T follicular helper cell (primary cell): ENCODE measurements at regions not wholly inside any gene's neighbourhood (a gene's known extent, or its start where the extent isn't known, plus 50 kb on each side); places are given as distances from the start of the nearest gene placed in this dataset.
"Not testable (repeated sequence)": the region's sequence is repeated elsewhere in the genome, so short reads cannot be mapped to it uniquely, and the experiment has no call there.

Experiments used
- DNase-seq: peaks from one replicate; pipeline ENCODE4 v3.0.0-alpha.2; 2020; ENCODE audit warnings: low read depth

GRCh38 chr2:89000235-89000634, 308.8 kb downstream of the RPIA start:
- DNase-seq = no peak

- DNase-seq = not testable (repeated sequence)
Observed at GRCh38 chr2:89004238-89004637, 312.8 kb downstream of the RPIA start.

GRCh38 chr2:89020566-89020965, 329.1 kb downstream of the RPIA start:
- not testable (repeated sequence) for DNase-seq

GRCh38 chr2:89026296-89026695, 334.8 kb downstream of the RPIA start:
- DNase-seq = not testable (repeated sequence)

GRCh38 chr2:89027115-89027514, 335.6 kb downstream of the RPIA start:
- not testable (repeated sequence) for DNase-seq

- DNase-seq = not testable (repeated sequence)
Observed at GRCh38 chr2:89027536-89027935, 336.1 kb downstream of the RPIA start.

- DNase-seq = not testable (repeated sequence)
Observed at GRCh38 chr2:89029257-89029656, 337.8 kb downstream of the RPIA start.

DNA sequence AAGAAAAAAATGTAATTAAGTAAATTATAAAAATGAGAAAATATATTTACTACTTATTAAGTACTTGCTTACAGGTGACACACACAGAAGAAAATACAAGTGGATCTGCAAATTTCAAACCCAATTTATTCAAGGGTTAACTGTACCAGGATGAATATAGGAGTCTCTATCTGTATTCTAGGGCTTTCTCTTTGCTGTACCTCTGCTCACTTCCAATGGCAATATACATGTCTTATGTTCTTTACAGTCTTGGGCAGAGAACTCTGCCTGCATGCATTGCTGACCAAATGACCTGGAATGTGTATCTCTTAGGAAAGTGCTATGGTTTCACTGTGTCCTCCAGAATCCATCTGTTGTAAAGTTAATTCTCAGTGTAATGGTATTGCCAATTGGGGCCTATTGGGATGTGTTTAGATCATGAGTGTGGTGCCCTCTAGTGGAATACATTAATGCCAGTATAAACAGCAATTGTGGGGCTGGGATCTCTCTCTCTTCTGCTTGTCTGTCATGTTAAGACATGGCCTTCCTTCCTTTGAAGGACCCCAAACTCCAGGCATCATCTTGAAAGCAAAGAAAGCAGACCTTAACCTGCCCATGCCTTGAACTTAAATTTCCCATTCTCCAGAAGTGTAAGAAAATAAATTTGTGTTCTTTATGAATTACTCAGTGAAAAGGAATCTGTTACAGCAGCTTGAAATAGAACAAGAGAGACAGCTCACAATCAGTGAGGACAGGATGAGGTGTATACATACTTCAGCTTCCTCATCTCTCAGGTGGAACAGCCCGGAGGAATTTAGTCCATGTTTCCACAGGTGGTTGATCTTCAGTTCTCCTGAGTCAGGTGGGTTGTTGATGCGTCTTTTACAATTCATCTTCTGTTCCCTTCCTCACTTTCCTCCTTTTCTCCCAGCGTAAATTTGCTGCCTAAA, 356.9 kb downstream of the RPIA start:
- not testable (repeated sequence) for DNase-seq

- DNase-seq = not testable (repeated sequence)
Observed at GRCh38 chr2:89058616-89059015, 367.1 kb downstream of the RPIA start.

DNA sequence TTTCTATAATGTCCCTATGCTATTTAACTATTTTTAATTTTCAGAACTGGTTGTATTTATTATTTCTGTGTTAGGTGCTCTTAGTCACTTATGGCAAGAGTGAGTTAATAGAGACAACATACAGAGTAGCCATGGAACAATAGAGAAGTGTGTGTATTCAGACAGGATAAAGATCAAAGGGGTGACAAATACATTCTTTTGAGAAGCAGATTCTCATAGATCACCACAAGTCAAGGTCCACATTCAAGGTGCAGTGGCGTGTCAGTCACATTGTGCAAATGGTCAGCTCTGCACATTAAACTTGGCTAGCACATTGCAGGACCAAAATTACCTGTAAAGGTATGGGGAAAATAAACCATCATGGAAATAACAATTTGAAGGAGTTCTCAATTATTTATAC, 369.7 kb downstream of the RPIA start:
- DNase-seq = not testable (repeated sequence)

- not testable (repeated sequence) for DNase-seq
Observed at GRCh38 chr2:89076771-89077170, 385.3 kb downstream of the RPIA start.

DNA sequence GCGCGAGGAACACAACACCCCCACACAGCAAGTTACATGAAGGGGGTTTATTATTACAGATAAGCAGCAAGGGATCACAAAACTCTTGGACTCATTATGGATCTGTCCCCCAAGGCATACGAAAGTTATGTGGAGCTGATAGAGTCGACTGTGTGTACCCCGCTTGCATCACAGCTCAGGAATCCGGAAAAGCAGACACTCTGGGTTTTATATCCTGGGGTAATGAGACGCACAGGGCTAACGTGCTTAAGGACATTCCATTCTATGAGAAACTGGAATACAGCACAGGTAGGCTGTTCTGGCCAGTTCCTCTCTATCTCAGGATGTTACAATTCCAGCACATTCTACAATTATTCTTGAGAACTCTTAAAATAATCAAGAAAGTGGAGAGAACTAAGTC, 401.4 kb downstream of the RPIA start:
- not testable (repeated sequence) for DNase-seq

- not testable (repeated sequence) for DNase-seq
Observed at GRCh38 chr2:89095060-89095459, 403.6 kb downstream of the RPIA start.

DNA sequence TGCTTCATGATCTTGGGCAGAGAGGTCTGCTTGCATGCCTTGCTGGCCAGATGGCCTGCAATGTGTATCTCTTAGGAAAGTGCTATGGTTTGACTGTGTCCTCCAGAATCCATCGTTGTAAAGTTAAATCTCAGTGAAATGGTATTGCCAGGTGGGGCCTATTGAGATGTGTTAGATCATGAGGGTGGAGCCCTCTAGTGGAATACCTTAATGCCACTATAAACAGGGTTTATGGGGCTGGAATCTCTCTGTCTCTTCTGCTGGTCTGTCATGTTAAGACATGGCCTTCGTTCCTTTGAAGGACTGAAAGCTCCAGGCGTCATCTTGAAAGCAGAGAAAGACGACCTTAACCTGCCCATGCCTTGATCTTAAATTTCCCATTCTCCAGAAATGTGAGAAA, 411.1 kb downstream of the RPIA start:
- not testable (repeated sequence) for DNase-seq

GRCh38 chr2:89106369-89107019, 415.0 kb downstream of the RPIA start:
- not testable (repeated sequence) for DNase-seq

DNA sequence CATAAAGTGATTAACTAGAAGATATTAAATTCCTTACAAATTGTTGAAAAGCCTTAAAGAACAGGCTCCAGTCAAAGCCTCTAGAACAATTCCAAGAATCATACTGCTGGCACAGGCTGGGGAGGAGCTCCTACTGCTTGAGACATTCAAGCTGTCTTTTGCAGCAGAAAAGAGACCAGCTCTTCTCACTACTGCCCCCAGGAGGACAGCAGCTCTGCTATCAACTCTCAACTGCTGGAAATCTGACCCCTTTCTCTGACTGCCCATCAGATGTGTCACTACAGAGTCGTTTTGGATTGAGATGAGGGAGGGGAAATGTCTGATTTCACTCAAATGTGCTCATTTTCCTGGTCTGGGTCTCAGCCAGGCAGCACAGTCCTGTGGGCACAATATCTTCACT, 421.0 kb downstream of the RPIA start:
- not testable (repeated sequence) for DNase-seq

- DNase-seq = not testable (repeated sequence)
Observed at GRCh38 chr2:89113286-89113685, 421.8 kb downstream of the RPIA start.

- DNase-seq = not testable (repeated sequence)
Observed at GRCh38 chr2:89129440-89129839, 438.0 kb downstream of the RPIA start.

GRCh38 chr2:89130665-89131308, 439.3 kb downstream of the RPIA start:
- DNase-seq = not testable (repeated sequence)

GRCh38 chr2:89142959-89143358, 451.5 kb downstream of the RPIA start:
- DNase-seq = not testable (repeated sequence)

DNA sequence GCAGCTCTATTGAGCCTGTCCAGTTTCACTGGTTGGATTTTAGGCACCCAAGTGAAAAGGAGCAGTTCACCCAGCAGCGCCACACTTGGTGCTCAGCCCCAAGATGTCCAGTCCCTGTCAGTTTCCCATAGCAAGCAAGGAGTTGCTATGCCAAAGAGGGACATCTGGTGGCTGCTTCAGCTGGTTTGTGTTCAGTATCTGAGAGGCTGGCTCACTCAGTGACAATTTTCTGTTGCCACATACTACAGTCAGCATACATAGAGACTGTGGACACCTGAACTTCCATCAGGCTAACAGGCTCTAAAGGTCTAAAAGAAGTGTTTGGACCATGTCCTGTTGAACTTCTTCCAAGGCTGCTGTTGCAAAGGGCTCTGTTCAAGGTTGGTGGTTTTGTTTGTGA, 453.9 kb downstream of the RPIA start:
- DNase-seq = not testable (repeated sequence)

DNA sequence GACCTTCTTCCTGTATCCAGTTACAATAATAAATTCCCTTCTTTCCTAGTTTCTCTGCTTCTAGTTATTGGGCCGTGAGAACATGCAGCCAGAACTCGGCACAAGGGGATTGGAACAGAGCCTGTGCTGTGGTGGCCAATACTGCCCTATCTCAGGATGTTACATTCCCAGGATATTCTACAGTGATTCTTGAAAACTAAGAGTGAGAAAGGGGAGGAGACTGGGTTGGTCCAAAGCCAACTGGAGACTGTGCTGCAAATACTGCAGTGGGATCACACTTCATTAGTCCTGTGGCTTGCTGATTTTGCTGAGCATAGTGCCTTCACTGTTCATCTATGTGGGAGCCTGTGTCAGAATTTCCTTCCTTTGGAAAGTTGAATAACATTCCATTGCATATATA, 456.8 kb downstream of the RPIA start:
- not testable (repeated sequence) for DNase-seq
